ENCODE measurements at regions not wholly inside any gene's neighbourhood (a gene's known extent, or its start where the extent isn't known, plus 50 kb on each side); places are given as distances from the start of the nearest gene placed in this dataset.

GRCh38 chr4:45663628-45664081 is 460.2 kb downstream of the GABRG1 start:
- Histone ChIP-seq H3K79me1 (ENCODE audit: low read length) (no peaks in the 10 kb centered on the region), H3K27ac (ENCODE audit: low read depth, low read length) (no peak overlapping the region), H3K4me1 (ENCODE audit: control insufficient read depth in 1 of 2, insufficient read depth in 2 of 2, low read length in 2 of 2) (no peaks in the 10 kb centered on the region), H2BK120ac (ENCODE audit: insufficient read depth, low read length, poor library complexity) (no peak overlapping the region), H4K91ac (ENCODE audit: low read depth, low read length) (no peak overlapping the region), H2BK5ac (ENCODE audit: low read depth, low read length, poor library complexity) (no peak overlapping the region), H3K27me3 (ENCODE audit: insufficient read depth, low read length) (no peaks in the 10 kb centered on the region), H3K23ac (ENCODE audit: low read length) (no peak overlapping the region), H3K4me2 (ENCODE audit: low read length) (no peak overlapping the region), H4K12ac (ENCODE audit: low read depth, low read length) (no peak overlapping the region), H3K18ac (ENCODE audit: low read length) (no peak overlapping the region), H3K9me3 (ENCODE audit: insufficient read depth, low read depth, low read length) (no peaks in the 10 kb centered on the region), H2BK12ac (ENCODE audit: low read length) (no peak overlapping the region), H2AK5ac (ENCODE audit: low read length) (no peak overlapping the region), H3K36me3 (ENCODE audit: control insufficient read depth in 1 of 2, insufficient read depth in 2 of 2, low read length in 2 of 2) (no peaks in the 10 kb centered on the region), H4K8ac (ENCODE audit: low read depth, low read length) (no peak overlapping the region), H3K4ac (ENCODE audit: low read depth, low read length) (no peak overlapping the region), H3K9ac (ENCODE audit: low read length) (no peak overlapping the region), H3K79me2 (ENCODE audit: control insufficient read depth, insufficient read depth, low read length, poor library complexity) (no peaks in the 10 kb centered on the region), H2AFZ (ENCODE audit: insufficient read depth, low read length, poor library complexity) (no peak overlapping the region), H3K14ac (ENCODE audit: low read length) (no peak overlapping the region), H3K4me3 (ENCODE audit: low read depth, low read length) (no peak overlapping the region)
- WGBS (ENCODE audit: extremely low coverage, insufficient coverage, insufficient read length), result no CpG with 5 or more reads among the region's 2 CpGs
- DNase-seq, result no peak

- H3K4me1 ChIP-seq (ENCODE audit: control insufficient read depth in 1 of 2, insufficient read depth in 2 of 2, low read length in 2 of 2), result no peaks in the 10 kb centered on the region
- H2AFZ ChIP-seq (ENCODE audit: insufficient read depth, low read length, poor library complexity), result no peak overlapping the region
- H3K18ac ChIP-seq (ENCODE audit: low read length), result no peak overlapping the region
- no peaks in the 10 kb centered on the region for H3K9me3 ChIP-seq (ENCODE audit: insufficient read depth, low read depth, low read length)
- no peaks in the 10 kb centered on the region for H3K79me1 ChIP-seq (ENCODE audit: low read length)
- H3K9ac ChIP-seq (ENCODE audit: low read length), result no peak overlapping the region
- no peak overlapping the region for H3K27ac ChIP-seq (ENCODE audit: low read depth, low read length)
- H3K36me3 ChIP-seq (ENCODE audit: control insufficient read depth in 1 of 2, insufficient read depth in 2 of 2, low read length in 2 of 2), result no peaks in the 10 kb centered on the region
- no CpG with 5 or more reads among the region's 1 CpG for WGBS (ENCODE audit: extremely low coverage, insufficient coverage, insufficient read length)
- H2BK120ac ChIP-seq (ENCODE audit: insufficient read depth, low read length, poor library complexity), result no peak overlapping the region
- H4K12ac ChIP-seq (ENCODE audit: low read depth, low read length), result no peak overlapping the region
- H3K23ac ChIP-seq (ENCODE audit: low read length), result no peak overlapping the region
- DNase-seq, result no peak
- H4K91ac ChIP-seq (ENCODE audit: low read depth, low read length), result no peak overlapping the region
- no peak overlapping the region for H3K4me2 ChIP-seq (ENCODE audit: low read length)
- no peak overlapping the region for H3K4me3 ChIP-seq (ENCODE audit: low read depth, low read length)
- no peak overlapping the region for H3K4ac ChIP-seq (ENCODE audit: low read depth, low read length)
- H2AK5ac ChIP-seq (ENCODE audit: low read length), result no peak overlapping the region
- H4K8ac ChIP-seq (ENCODE audit: low read depth, low read length), result no peak overlapping the region
- no peak overlapping the region for H2BK5ac ChIP-seq (ENCODE audit: low read depth, low read length, poor library complexity)
- no peak overlapping the region for H3K14ac ChIP-seq (ENCODE audit: low read length)
- no peaks in the 10 kb centered on the region for H3K27me3 ChIP-seq (ENCODE audit: insufficient read depth, low read length)
- H2BK12ac ChIP-seq (ENCODE audit: low read length), result no peak overlapping the region
- no peaks in the 10 kb centered on the region for H3K79me2 ChIP-seq (ENCODE audit: control insufficient read depth, insufficient read depth, low read length, poor library complexity)
These were observed 460.9 kb downstream of the GABRG1 start for GRCh38 chr4:45663003-45663402.

GRCh38 chr4:45661893-45662292 is 462.0 kb downstream of the GABRG1 start:
- no peaks in the 10 kb centered on the region for H3K4me1 ChIP-seq (ENCODE audit: control insufficient read depth in 1 of 2, insufficient read depth in 2 of 2, low read length in 2 of 2)
- H3K9ac ChIP-seq (ENCODE audit: low read length), result no peak overlapping the region
- H4K91ac ChIP-seq (ENCODE audit: low read depth, low read length), result no peak overlapping the region
- H3K4ac ChIP-seq (ENCODE audit: low read depth, low read length), result no peak overlapping the region
- H3K14ac ChIP-seq (ENCODE audit: low read length), result no peak overlapping the region
- no peak overlapping the region for H3K4me2 ChIP-seq (ENCODE audit: low read length)
- H2AFZ ChIP-seq (ENCODE audit: insufficient read depth, low read length, poor library complexity), result no peak overlapping the region
- no peak overlapping the region for H4K12ac ChIP-seq (ENCODE audit: low read depth, low read length)
- no peak for DNase-seq
- H3K27ac ChIP-seq (ENCODE audit: low read depth, low read length), result no peak overlapping the region
- no peak overlapping the region for H4K8ac ChIP-seq (ENCODE audit: low read depth, low read length)
- H3K9me3 ChIP-seq (ENCODE audit: insufficient read depth, low read depth, low read length), result no peaks in the 10 kb centered on the region
- H2BK12ac ChIP-seq (ENCODE audit: low read length), result no peak overlapping the region
- H3K36me3 ChIP-seq (ENCODE audit: control insufficient read depth in 1 of 2, insufficient read depth in 2 of 2, low read length in 2 of 2), result no peaks in the 10 kb centered on the region
- H2BK5ac ChIP-seq (ENCODE audit: low read depth, low read length, poor library complexity), result no peak overlapping the region
- no peak overlapping the region for H2AK5ac ChIP-seq (ENCODE audit: low read length)
- H3K79me1 ChIP-seq (ENCODE audit: low read length), result no peaks in the 10 kb centered on the region
- no peak overlapping the region for H2BK120ac ChIP-seq (ENCODE audit: insufficient read depth, low read length, poor library complexity)
- no peak overlapping the region for H3K4me3 ChIP-seq (ENCODE audit: low read depth, low read length)
- H3K18ac ChIP-seq (ENCODE audit: low read length), result no peak overlapping the region
- no peaks in the 10 kb centered on the region for H3K79me2 ChIP-seq (ENCODE audit: control insufficient read depth, insufficient read depth, low read length, poor library complexity)
- H3K23ac ChIP-seq (ENCODE audit: low read length), result no peak overlapping the region
- WGBS (ENCODE audit: extremely low coverage, insufficient coverage, insufficient read length), result 100% methylated on average over 2 of the region's 3 CpGs
- no peaks in the 10 kb centered on the region for H3K27me3 ChIP-seq (ENCODE audit: insufficient read depth, low read length)

- no peak overlapping the region for H2BK5ac ChIP-seq (ENCODE audit: low read depth, low read length, poor library complexity)
- H3K36me3 ChIP-seq (ENCODE audit: control insufficient read depth in 1 of 2, insufficient read depth in 2 of 2, low read length in 2 of 2), result no peaks in the 10 kb centered on the region
- H3K4ac ChIP-seq (ENCODE audit: low read depth, low read length), result no peak overlapping the region
- no peaks in the 10 kb centered on the region for H3K79me2 ChIP-seq (ENCODE audit: control insufficient read depth, insufficient read depth, low read length, poor library complexity)
- H3K9me3 ChIP-seq (ENCODE audit: insufficient read depth, low read depth, low read length), result no peaks in the 10 kb centered on the region
- H2BK12ac ChIP-seq (ENCODE audit: low read length), result no peak overlapping the region
- H3K4me3 ChIP-seq (ENCODE audit: low read depth, low read length), result no peak overlapping the region
- no peak overlapping the region for H2AK5ac ChIP-seq (ENCODE audit: low read length)
- H3K79me1 ChIP-seq (ENCODE audit: low read length), result no peaks in the 10 kb centered on the region
- H3K4me1 ChIP-seq (ENCODE audit: control insufficient read depth in 1 of 2, insufficient read depth in 2 of 2, low read length in 2 of 2), result no peaks in the 10 kb centered on the region
- H3K4me2 ChIP-seq (ENCODE audit: low read length), result no peak overlapping the region
- WGBS (ENCODE audit: extremely low coverage, insufficient coverage, insufficient read length), result no CpG with 5 or more reads among the region's 1 CpG
- H4K8ac ChIP-seq (ENCODE audit: low read depth, low read length), result no peak overlapping the region
- H4K91ac ChIP-seq (ENCODE audit: low read depth, low read length), result no peak overlapping the region
- no peak overlapping the region for H3K18ac ChIP-seq (ENCODE audit: low read length)
- H3K23ac ChIP-seq (ENCODE audit: low read length), result no peak overlapping the region
- no peaks in the 10 kb centered on the region for H3K27me3 ChIP-seq (ENCODE audit: insufficient read depth, low read length)
- H4K12ac ChIP-seq (ENCODE audit: low read depth, low read length), result no peak overlapping the region
- H2BK120ac ChIP-seq (ENCODE audit: insufficient read depth, low read length, poor library complexity), result no peak overlapping the region
- no peak for DNase-seq
- no peak overlapping the region for H3K27ac ChIP-seq (ENCODE audit: low read depth, low read length)
- no peak overlapping the region for H3K9ac ChIP-seq (ENCODE audit: low read length)
- no peak overlapping the region for H2AFZ ChIP-seq (ENCODE audit: insufficient read depth, low read length, poor library complexity)
- no peak overlapping the region for H3K14ac ChIP-seq (ENCODE audit: low read length)
These were observed 473.3 kb downstream of the GABRG1 start for GRCh38 chr4:45650545-45650944.

Measured in trophoblast cell (in vitro differentiated cells and primary cell).